GM19468 (cell line): ENCODE measurements at regions not wholly inside any gene's neighbourhood (a gene's known extent, or its start where the extent isn't known, plus 50 kb on each side); places are given as distances from the start of the nearest gene placed in this dataset.
"Not testable (repeated sequence)": the region's sequence is repeated elsewhere in the genome, so short reads cannot be mapped to it uniquely, and the experiment has no call there.

Experiments used
- ATAC-seq: cut with Tn5 transposase; IDR thresholded peaks from one replicate; pipeline ENCODE4 v1.9.1; 2021; ENCODE audit warnings: mild to moderate bottlenecking, moderate library complexity, moderate number of reproducible peaks; ENCODE audit not compliant: unreplicated experiment; ENCODE audit errors: extremely low read depth

- ATAC-seq: no peak
These were observed 808.1 kb downstream of the EFNA5 start for GRCh38 chr5:106862450-106863193.

- ATAC-seq: peak; percentile 35
These were observed 810.2 kb downstream of the EFNA5 start for GRCh38 chr5:106860398-106861044.

GRCh38 chr5:106858616-106859015 lies 812.1 kb downstream of the EFNA5 start:
- ATAC-seq: no peak

GRCh38 chr5:106854922-106855321 lies 815.8 kb downstream of the EFNA5 start:
- ATAC-seq: no peak

GRCh38 chr5:106854105-106854687 lies 816.5 kb downstream of the EFNA5 start:
- ATAC-seq: no peak

- ATAC-seq: no peak
These were observed 817.5 kb downstream of the EFNA5 start for GRCh38 chr5:106853266-106853665.

GRCh38 chr5:106849266-106849665 lies 821.5 kb downstream of the EFNA5 start:
- ATAC-seq: no peak

GRCh38 chr5:106843812-106844416 lies 826.8 kb downstream of the EFNA5 start:
- ATAC-seq: no peak

- ATAC-seq: no peak
These were observed 837.2 kb downstream of the EFNA5 start for GRCh38 chr5:106833517-106833916.

GRCh38 chr5:106827061-106827460 lies 843.7 kb downstream of the EFNA5 start:
- ATAC-seq: no peak

GRCh38 chr5:106825374-106825773 lies 845.4 kb downstream of the EFNA5 start:
- no peak for ATAC-seq

GRCh38 chr5:106822851-106823250 lies 847.9 kb downstream of the EFNA5 start:
- ATAC-seq: no peak

- ATAC-seq: no peak
These were observed 852.2 kb downstream of the EFNA5 start for GRCh38 chr5:106818552-106818951.

- no peak for ATAC-seq
These were observed 855.8 kb downstream of the EFNA5 start for GRCh38 chr5:106814961-106815360.

- ATAC-seq: no peak
These were observed 869.2 kb downstream of the EFNA5 start for GRCh38 chr5:106801554-106801953.

- ATAC-seq: no peak
These were observed 872.7 kb downstream of the EFNA5 start for GRCh38 chr5:106797996-106798395.

GRCh38 chr5:106796081-106796480 lies 874.7 kb downstream of the EFNA5 start:
- ATAC-seq: no peak

GRCh38 chr5:106784846-106785245 lies 885.9 kb downstream of the EFNA5 start:
- ATAC-seq: no peak

- no peak for ATAC-seq
These were observed 890.4 kb downstream of the EFNA5 start for GRCh38 chr5:106780355-106780754.

- ATAC-seq: not testable (repeated sequence)
These were observed 894.2 kb downstream of the EFNA5 start for GRCh38 chr5:106776515-106776914.

- no peak for ATAC-seq
These were observed 902.3 kb downstream of the EFNA5 start for GRCh38 chr5:106768392-106768791.
